GM18867 (cell line): ENCODE measurements at regions not wholly inside any gene's neighbourhood (a gene's known extent, or its start where the extent isn't known, plus 50 kb on each side); places are given as distances from the start of the nearest gene placed in this dataset.
"Not testable (repeated sequence)": the region's sequence is repeated elsewhere in the genome, so short reads cannot be mapped to it uniquely, and the experiment has no call there.

ENCODE experiments used
- ATAC-seq: cut with Tn5 transposase; IDR thresholded peaks from one replicate; pipeline ENCODE4 v1.9.1; 2021; ENCODE audit warnings: mild to moderate bottlenecking, moderate library complexity; ENCODE audit not compliant: unreplicated experiment

DNA sequence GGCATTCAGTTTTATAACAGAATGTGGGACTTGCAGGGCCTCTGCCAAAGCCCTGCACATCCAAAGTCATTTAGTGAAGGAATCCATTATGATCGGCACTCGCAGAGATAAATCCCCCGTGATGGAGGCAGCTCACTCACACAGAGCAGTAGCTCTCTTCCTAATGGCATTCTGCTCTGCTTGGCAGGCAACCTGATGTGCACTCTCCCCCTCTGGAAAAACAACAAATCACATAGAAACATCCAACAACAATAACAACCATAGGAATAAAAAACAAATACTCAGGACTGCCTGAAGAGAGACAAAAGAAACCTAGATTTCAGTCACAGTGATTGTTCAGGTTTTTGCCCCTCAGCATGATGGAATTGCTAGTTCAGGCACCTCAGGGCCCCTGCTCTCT, 59.7 kb downstream of the NAA11 start:
- ATAC-seq = no peak

DNA sequence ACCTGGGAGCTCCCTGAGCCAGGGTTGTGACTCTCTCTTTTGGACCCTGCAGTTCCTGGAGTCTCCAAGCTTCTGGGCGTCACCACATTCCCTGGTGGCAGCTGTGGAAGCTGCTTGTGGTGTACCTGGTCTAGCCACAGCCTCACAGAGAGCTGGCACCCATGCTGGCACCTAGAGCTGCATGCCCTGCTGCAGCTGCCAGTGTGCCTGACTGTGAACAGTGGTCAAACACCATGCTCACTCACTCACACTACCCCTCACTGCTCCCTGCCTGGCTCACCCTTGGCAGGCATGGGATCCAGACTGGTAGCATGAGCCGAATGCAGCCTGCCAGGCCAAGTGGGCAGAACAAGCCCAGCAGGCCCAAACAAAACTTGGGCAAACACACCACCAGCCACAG, 66.6 kb downstream of the NAA11 start:
- no peak for ATAC-seq

DNA sequence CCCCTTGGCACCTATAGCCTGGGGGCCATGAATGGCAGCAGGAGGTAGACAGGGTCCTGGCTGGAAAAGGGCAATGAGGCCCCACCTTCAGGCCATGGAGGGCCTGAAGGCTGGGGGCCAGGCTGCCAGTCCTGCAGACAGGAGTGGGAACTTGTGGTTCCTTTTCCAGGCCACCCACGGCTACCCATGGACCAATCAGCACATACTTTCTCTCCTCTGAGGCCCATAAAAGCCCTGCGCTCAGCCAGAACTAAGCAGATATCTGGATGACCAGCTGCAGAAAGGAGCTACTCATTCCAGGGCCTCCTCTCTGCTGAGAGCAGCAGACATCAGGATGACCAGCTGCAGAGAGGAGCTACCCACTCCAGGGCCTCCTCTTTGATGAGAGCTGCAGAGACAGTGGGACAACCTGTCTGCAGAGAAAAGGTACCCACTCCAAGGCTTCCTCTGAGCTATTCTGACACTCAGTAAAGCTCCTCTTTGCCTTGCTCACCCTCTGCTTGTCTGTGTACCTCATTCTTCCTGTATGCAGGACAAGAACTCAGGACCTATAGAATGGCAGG, 67.2 kb downstream of the NAA11 start:
- no peak for ATAC-seq

DNA sequence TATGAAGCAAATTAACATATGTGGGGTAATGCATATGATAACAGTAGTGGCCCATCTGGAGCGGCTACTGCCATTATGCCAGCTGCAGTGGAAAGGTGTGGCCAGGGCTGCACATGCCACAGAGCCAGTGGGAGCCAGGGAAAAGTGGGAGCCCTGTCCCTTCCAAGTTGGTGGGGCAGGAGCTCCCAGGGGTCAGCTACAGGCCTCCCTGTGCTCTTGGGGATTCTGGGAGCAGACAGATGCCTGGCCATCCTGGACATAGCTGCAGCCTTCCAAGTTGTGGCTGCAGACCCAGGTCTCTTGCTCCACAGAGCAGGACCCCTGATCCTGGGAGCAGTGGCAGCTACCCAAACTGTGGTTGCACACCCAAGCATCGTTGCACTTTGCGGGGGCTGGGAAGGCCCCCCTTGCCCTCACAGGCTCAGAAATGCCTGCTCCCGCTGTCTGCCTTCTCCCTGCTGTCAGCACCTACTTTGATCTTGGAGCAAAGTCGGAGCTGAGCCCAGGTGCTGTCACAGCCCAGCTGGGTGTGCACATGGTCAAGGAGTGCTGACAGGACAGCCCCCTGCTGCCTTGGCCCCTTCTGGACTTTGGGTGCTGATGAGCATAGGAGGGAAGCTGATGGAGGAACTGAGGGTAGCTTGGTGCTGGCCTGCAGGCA, 67.8 kb downstream of the NAA11 start:
- ATAC-seq = no peak

DNA sequence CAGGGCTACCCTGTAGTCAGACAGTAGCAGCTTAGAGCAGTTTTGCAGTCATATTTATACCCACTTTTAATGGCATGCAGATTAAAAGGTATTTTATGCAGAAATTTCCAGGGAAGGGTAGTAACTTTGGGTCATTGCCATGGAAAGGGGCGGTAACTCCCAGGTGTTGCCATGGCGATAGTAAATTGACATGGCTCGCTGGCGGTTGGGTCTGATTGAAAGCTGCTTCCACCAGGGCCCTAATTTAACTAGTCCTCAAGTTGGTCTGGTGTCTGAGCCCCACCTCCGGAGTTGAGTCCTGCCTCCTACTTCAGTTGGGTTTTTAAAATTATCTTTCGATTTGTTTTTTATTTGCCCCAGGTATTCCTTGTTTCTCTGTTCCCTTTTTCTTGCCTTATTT, 70.1 kb downstream of the NAA11 start:
- ATAC-seq = no peak

DNA sequence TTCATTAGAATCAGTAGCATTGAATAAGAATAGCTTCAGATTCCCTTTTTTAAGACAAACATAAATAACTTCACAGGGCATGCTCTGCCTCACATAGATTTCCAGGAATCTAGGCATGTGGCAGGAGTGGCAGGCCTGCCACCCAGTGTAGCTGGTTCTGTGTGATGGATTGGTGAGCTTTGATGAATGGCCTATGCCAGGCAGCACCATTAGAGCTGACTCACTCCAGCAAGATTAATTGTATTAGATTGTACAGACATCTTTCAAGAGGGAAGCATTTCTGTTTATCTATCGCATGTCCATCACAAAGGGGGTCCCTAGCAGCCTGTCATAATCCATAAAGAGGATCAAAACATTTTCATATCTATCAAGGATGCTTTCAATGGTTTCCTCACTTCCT, 71.9 kb downstream of the NAA11 start:
- ATAC-seq = no peak

DNA sequence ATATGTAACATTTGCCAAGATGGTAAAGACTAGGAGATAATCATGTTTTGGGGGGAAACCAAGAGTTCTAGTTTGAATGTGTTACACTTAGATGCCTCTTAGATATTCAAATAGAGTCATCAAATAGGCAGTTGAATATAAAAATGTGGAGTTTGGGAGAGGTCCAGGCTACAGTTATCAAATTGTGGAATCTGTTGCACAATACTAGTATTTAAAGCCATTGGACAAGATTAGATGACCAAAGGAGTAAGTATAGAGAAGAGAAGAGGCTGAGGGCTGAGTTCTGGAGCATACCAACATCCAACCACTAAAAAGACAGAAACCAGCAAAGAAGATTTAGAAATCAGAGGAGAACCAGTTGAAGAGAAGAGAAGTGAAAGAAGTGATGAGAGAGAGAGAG, 72.7 kb downstream of the NAA11 start:
- ATAC-seq = no peak

DNA sequence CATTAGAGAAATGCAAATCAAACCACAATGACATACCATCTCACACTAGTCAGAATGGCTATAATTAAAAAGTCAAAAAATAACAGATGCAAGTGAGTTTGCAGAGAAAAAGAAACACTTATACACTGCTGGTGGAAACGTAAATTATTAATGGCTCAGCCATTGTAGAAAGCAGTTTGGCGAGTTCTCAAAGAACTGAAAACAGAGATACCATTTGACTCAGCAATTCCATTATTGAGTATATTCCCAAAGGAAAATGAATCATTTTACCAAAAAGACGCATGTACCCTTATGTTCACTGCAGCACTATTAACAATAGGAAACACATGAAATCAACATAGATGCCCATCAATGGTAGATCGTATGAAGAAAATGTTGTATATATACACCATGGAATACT, 75.0 kb downstream of the NAA11 start:
- ATAC-seq = no peak

DNA sequence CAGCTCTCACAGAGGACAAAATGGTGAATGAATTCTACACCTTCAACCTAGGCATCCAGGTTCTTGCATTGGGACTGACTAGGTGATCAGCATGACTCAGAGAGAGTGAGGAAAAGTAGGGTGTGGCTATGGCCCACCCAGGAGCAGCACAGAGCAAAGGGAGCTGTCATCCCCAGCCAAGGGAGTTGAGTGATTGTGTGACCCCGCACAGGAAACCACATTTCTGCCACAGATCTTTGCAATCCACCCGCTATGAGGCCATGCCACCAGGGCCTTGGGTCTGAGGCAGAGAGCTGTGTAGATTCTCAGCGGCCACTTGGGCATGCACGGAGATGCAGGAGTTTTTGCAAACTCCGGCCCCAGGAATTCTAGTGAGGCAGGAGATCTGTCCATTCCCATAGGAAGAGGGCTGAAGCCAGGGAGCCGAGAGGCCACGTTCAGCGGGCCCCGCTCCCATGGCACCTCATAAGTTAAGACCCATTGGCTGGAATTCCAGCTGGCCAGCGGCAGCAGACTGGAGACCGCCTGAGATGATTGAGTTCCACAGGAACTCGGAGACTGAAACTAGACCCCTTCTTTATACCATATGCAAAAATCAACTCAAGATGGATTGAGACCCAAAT, 75.9 kb downstream of the NAA11 start:
- peak; percentile 40 for ATAC-seq

DNA sequence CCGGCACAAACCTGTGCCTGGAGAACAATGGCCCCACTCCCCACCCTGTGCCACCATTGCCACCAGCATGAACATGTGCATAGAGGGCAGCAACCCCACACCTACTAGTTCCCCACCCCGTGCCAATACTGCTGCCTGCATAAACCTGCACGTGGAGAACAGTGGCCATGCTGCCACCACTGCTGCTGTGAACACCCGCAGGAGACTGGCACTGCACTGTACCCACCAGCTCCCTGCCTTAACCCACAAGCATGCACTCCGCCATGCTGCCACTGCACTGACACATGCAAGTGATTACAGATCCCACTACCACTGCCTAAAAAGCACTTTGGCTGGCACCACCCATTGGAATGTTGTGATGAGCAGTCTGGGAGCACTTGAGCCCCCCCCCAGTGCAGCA, 77.3 kb downstream of the NAA11 start:
- no peak for ATAC-seq

DNA sequence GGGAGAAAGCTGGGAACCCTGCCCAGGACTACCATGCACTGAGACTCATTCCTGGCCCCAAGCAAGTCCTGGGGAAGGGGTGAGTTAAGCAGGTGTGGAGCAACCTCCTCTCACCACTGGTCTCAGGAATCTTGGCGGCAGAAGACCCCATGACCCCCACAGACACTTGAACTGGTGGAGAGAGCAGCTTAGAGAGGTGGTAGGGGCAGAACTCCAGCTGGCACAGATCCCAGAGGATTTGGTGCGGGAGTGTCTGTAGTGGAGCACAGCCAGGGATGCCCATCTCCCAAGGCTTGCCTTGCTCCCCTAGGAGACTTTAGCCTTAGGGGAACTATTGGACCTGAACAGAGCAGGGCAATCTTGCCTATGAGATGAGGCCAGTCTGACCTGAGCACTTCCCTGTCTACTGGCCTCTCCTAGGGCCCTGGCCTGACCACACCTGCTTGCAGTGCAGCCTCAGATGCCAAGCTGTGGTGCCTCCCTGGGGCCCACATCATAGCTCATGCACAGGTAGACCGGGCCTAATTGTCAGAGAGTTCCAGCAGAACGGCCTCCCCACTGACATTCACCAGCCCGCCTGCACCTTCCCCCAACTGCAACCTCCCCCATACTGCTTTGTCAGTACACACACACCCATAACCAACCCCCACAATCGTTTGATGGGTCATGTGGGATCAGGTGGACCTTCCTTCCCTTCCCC, 78.0 kb downstream of the NAA11 start:
- ATAC-seq = no peak

DNA sequence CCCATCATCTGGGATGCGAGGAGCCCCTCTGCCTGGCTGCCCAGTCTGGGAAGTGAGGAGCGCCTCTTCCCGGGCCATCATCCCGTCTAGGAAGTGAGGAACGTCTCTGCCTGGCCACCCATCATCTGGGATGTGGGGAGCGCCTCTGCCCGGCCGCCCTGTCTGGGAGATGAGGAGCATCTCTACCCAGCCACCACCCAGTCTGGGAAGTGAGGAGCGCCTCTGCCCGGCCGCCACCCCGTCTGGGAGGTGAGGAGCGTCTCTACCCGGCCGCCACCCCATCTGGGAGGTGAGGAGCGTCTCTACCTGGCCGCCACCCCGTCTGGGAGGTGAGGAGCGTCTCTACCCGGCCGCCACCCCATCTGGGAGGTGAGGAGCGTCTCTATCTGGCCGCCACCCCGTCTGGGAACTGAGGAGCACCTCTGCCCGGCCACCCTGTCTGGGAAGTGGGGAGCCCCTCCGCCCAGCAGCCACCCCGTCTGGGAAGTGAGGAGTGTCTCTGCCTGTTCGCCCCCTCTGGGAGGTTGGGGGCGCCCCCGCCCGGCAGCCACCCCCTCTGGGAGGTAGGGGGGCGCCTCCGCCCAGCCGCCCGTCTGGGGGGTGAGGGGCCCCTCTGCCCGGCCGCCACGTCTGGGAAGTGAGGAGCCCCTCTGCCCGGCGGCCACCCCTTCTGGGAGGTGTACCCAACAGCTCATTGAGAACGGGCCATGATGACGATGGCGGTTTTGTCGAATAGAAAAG, 80.5 kb downstream of the NAA11 start:
- ATAC-seq = not testable (repeated sequence)

DNA sequence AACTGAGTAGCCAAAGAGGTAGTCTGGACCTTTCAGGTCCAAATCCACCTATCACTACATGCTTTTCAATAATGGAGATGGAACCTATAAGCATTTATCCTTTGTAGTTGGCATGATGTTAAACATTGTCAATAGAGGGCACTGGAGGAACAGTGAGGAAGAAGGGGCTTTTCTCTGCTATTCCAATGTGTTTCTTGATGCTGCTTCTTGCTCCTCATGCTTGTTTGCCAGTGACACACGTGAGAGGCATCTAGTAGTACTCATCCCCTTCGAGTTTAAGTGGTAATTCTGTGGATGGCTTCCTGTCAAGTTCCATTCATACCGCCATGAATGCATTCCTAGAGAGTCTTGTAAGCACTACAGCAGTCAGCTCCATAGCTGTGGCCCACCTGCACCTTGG, 84.0 kb downstream of the NAA11 start:
- ATAC-seq = peak; percentile 48

DNA sequence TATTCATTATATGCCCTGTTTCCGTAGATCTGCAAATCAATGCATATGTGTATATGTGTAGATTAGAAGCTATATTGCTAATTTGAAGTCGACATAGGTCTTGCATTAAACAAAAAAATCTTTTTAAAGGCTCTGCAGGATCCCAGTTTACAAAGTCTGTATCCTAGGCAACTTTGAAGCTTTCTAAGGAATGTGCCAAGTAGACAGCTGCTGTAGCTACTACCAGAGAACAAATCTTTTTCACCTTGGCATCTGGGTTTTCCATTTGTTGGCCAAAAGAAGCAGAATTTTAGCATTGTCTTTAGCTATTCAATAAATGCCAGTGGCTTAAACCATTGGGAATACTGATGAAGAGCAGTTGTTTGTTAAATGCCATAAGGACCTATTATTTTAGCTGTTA, 88.0 kb downstream of the NAA11 start:
- no peak for ATAC-seq

DNA sequence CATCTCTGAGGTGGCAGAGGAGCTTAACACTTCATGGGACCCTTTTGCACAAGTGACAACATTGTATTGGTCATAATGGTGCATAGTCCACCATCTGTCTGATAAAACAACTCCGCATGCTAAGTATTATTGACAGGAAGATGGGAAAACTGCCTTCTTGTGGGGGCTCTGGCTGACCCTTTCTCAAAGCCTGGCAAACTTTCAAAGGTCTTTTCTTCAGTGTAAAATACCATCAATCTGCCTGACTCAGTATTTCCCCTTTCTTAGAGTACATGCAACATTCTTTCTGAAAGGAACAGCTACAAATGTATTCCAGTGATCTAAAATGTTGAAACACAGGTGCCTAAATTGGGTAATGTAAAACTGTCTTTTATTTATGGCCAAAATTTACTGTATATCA, 89.1 kb downstream of the NAA11 start:
- no peak for ATAC-seq

DNA sequence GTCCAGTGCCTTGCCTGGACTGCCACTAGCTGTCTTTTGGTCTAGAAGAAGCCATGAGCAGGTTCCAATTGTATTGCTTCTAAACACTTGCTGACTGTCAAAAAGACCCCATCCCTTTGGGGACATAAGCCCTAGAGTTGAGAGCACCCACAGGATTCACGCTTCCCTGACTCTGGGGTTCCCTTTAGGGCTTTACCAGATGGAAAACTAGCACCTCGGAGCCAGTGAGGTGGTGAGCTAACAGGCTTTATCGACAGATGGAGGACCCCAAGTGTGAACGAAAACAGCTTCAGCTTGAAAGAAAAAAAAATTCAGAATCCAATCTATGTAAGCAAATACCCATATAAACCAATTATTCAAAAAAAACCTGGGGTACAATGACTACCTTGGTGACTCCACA, 90.8 kb downstream of the NAA11 start:
- ATAC-seq = no peak

DNA sequence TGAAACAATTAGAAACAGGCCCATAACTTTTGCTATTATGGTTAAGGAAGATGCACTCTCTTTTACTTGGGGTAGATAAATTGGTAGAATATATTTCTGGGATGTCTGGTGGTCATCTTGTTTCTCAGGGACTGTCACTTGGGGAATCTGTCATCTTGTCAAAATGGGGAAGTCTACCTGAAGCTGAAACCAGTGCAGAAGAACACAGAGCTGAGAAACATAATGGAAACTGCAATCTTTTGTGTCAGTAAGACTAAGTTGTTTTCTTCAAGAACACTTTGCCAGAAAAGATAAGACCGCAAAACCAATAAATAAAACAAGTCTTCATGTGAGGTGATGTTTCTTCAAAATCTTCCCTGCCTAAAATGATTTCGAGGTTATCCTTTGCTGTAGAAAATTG, 92.0 kb downstream of the NAA11 start:
- ATAC-seq = peak; percentile 65

DNA sequence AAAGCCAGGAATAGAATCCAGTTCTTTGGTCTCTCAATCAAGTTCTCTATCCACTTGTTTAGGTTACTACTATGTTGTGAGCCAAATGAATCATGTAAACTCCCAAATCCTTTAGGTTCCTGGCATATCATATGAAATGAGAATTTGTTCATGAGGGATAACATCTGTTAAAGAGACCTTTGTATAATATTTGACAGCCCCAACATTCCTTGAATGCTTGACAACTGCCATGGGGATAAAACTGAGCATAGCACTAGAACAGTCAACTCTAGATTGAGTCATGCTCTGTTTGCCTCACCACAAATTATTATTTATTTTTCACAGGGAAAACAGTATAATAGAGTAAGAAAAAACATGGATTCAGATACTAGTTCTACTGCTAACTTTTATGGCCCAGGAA, 93.3 kb downstream of the NAA11 start:
- ATAC-seq = no peak

DNA sequence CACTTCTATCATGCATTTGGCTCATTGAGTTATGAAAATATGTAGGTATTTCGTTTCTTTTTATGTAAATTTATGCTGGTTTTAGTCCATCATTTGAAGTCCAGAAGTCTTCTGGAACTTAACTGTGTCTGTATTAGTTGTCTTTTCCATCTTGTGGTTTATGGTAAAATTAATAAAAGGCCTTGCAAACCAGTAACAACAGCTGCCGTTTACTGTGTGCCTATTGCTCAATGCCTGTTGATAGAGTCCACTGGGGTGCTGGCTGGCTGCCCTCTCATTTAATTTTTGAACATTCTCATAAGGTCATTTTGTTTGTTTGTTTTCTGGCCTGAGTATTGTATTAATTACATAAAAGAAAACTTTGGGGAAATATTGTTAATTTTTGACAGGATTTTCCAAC, 98.0 kb downstream of the NAA11 start:
- no peak for ATAC-seq

DNA sequence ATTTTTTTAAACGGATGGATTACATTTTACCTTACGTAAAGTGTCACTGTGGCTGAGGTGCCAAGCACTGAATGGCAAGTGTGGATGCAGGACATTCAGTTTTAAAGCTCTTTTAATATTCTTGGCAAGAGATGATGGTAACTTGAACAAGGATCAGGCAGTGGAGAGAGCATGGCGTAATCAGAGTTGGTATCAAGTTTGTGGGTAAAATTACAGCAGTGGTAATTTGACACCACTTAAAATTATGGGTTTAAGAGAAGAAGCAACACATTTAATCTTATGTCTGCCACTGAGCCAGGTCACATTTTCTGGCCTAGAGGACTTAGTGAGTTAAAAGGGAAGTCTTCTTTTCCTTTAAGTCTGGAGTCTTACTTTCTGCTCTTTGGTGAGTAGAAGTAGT, 100.5 kb downstream of the NAA11 start:
- ATAC-seq = no peak

DNA sequence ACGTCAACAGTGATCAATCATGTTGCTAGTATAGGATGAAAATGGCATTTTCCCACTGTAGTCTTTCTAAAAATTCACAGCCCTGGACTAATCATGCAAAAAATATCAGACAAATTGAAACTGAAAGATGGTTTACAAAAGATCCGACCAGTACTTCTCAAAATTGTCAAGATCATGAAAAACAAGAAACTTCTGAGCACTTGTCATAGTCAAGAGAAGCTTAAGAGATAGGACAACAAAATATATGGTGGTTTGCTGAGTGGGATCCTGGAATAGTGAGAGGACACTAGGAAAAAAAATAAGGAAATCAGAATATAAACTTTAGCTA, 101.1 kb downstream of the NAA11 start:
- peak; percentile 46 for ATAC-seq
